Osteoblast (primary cell): ENCODE measurements at regions not wholly inside any gene's neighbourhood (a gene's known extent, or its start where the extent isn't known, plus 50 kb on each side); places are given as distances from the start of the nearest gene placed in this dataset.

Experiments used
- DNase-seq: peaks from one replicate; pipeline ENCODE4 v3.0.0; 2011; ENCODE audit warnings: low spot score, mixed read lengths; ENCODE audit not compliant: insufficient read length; ENCODE audit errors: missing footprints
- H2AFZ ChIP-seq: 2 replicates; pipeline ENCODE4 v1.6.0; 2011; ENCODE audit warnings: mild to moderate bottlenecking, low read length
- H3K27ac ChIP-seq: 2 replicates; pipeline ENCODE4 v1.5.1; 2011; ENCODE audit warnings: mild to moderate bottlenecking, low read depth, low read length, moderate library complexity
- H3K27me3 ChIP-seq: 2 replicates; pipeline ENCODE4 v1.6.0; 2012; ENCODE audit warnings: mild to moderate bottlenecking, control low read depth, inconsistent platforms, low read length, moderate library complexity; ENCODE audit not compliant: insufficient read depth
- H3K36me3 ChIP-seq: 2 replicates; pipeline ENCODE4 v1.5.1; 2011; ENCODE audit warnings: mild to moderate bottlenecking, low read length, control low read depth, moderate library complexity; ENCODE audit not compliant: insufficient read depth
- H3K4me1 ChIP-seq: 2 replicates; pipeline ENCODE4 v1.5.1; 2011; ENCODE audit warnings: mild to moderate bottlenecking, low read length, control low read depth, moderate library complexity; ENCODE audit not compliant: insufficient read depth
- H3K4me2 ChIP-seq: 2 replicates; pipeline ENCODE4 v1.6.0; 2011; ENCODE audit warnings: mild to moderate bottlenecking, low read length; ENCODE audit not compliant: insufficient read depth
- H3K4me3 ChIP-seq: fragments of 200-600 bp; sonication (generic); 3 replicates; pipeline ENCODE4 v1.5.1; 2012; ENCODE audit warnings: mild to moderate bottlenecking, low read length, inconsistent platforms; ENCODE audit not compliant: insufficient read depth
- H3K79me2 ChIP-seq: 2 replicates; pipeline ENCODE4 v1.6.0; 2012; ENCODE audit warnings: mild to moderate bottlenecking, low read length, control low read depth, inconsistent platforms; ENCODE audit not compliant: insufficient read depth
- H3K9me3 ChIP-seq: 2 replicates; pipeline ENCODE4 v1.5.1; 2011; ENCODE audit warnings: low read depth, low read length, control low read depth
- H4K20me1 ChIP-seq: 2 replicates; pipeline ENCODE4 v1.6.0; 2012; ENCODE audit warnings: mild to moderate bottlenecking, low read length, control low read depth; ENCODE audit not compliant: insufficient read depth
- TF ChIP-seq, protein P1 (sequence below): IDR thresholded peaks from 2 replicates; pipeline ENCODE4 v1.5.1; 2011; ENCODE audit warnings: mild to moderate bottlenecking, low read depth, low read length, moderate library complexity; ENCODE audit errors: extremely low read depth

DNA sequence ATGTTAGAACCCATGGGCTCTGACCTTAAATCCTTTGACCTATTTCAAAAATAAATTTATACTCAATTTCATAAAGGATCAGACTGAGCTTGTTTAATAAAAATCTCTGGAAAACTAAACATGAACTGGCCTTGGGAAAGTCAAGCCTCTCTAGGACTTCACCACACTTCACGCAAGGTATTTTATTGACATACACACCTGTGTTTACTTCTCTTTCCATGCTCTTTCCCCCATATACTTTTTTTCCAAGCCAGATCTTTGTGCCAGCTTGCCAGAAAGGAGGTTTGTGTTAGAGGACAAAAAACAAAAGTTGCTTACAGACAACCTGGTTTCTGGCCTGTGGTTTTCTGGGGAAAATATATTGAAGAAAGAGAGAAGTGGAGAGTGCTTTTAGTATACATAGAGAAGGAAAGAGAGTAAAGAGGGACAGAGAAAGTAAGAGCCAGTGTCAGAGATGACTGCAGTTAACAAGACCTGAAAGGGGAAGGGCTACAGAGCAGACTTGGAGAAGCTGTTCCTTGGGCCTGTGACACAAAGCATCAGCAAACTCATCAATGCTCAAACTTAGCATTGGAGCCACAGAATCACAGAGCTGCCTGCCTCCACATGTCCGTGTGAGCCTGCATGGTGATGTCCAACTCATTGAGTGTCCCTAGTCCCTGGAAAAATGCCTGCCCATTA is 77.3 kb upstream of the TMTC2 start:
- peaks cover 3% of the 10 kb centered on the region for H3K4me1 ChIP-seq
- DNase-seq: no peak
- TF ChIP-seq, protein P1, sequence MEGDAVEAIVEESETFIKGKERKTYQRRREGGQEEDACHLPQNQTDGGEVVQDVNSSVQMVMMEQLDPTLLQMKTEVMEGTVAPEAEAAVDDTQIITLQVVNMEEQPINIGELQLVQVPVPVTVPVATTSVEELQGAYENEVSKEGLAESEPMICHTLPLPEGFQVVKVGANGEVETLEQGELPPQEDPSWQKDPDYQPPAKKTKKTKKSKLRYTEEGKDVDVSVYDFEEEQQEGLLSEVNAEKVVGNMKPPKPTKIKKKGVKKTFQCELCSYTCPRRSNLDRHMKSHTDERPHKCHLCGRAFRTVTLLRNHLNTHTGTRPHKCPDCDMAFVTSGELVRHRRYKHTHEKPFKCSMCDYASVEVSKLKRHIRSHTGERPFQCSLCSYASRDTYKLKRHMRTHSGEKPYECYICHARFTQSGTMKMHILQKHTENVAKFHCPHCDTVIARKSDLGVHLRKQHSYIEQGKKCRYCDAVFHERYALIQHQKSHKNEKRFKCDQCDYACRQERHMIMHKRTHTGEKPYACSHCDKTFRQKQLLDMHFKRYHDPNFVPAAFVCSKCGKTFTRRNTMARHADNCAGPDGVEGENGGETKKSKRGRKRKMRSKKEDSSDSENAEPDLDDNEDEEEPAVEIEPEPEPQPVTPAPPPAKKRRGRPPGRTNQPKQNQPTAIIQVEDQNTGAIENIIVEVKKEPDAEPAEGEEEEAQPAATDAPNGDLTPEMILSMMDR: no peak

DNA sequence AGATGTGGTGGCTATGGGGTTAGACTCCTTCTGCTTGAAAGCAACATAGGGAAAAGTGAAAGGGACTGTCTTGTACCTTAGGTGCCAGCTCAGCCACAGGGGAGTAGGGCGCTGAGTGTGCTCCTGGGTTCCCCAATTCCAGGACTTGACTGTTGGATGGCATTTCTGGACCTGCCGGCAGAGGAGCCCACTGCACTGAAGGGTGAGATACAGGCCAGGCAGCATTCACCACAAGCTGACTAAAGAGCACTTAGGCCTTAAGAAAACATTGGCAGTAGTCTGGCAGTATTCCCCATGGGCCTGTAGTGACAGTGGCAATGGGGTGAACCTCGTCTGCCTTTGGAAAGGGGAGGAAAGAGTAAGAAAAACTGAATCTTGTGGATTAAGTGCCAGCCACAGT is 67.1 kb upstream of the TMTC2 start:
- no peaks in the 10 kb centered on the region for H3K36me3 ChIP-seq
- H3K4me3 ChIP-seq: no peak overlapping the region
- H2AFZ ChIP-seq: no peak overlapping the region
- no peak for DNase-seq
- no peaks in the 10 kb centered on the region for H3K9me3 ChIP-seq
- H3K4me2 ChIP-seq: no peak overlapping the region
- no peaks in the 10 kb centered on the region for H3K4me1 ChIP-seq
- no peaks in the 10 kb centered on the region for H3K27me3 ChIP-seq
- H3K27ac ChIP-seq: no peak overlapping the region
- H4K20me1 ChIP-seq: no peaks in the 10 kb centered on the region
- TF ChIP-seq, protein P1: no peak
- H3K79me2 ChIP-seq: no peaks in the 10 kb centered on the region

More for the DNA sequence above, 77.3 kb upstream of the TMTC2 start:
- no peak overlapping the region for H3K27ac ChIP-seq
- H3K27me3 ChIP-seq: no peaks in the 10 kb centered on the region
- no peaks in the 10 kb centered on the region for H3K36me3 ChIP-seq
- no peaks in the 10 kb centered on the region for H3K79me2 ChIP-seq
- H2AFZ ChIP-seq: no peak overlapping the region
- peaks cover 3% of the 10 kb centered on the region for H3K9me3 ChIP-seq
- no peak overlapping the region for H3K4me3 ChIP-seq
- no peak overlapping the region for H3K4me2 ChIP-seq
- H4K20me1 ChIP-seq: no peaks in the 10 kb centered on the region

DNA sequence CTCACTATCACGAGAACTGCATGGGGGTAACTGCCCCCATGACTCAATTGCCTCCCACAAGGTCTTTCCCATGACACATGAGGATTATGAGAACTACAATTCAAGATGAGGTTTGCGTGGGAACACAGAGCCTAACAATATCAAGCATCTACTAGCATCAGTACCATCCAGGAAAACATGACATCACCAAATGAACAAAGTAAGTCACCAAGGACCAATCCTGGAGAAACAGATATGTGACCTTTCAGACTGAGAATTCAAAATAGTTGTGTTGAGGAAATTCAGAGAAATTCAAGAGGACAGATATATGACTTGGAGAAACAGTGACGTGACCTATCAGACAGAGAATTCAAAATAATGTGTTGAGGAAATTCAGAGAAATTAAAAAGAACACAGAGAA is 65.8 kb upstream of the TMTC2 start:
- no peaks in the 10 kb centered on the region for H3K36me3 ChIP-seq
- H3K4me3 ChIP-seq: no peak overlapping the region
- no peak overlapping the region for H3K4me2 ChIP-seq
- no peaks in the 10 kb centered on the region for H3K9me3 ChIP-seq
- H3K27me3 ChIP-seq: no peaks in the 10 kb centered on the region
- H3K4me1 ChIP-seq: no peaks in the 10 kb centered on the region
- H2AFZ ChIP-seq: no peak overlapping the region
- TF ChIP-seq, protein P1: no peak
- no peak for DNase-seq
- H4K20me1 ChIP-seq: no peaks in the 10 kb centered on the region
- no peak overlapping the region for H3K27ac ChIP-seq
- no peaks in the 10 kb centered on the region for H3K79me2 ChIP-seq

DNA sequence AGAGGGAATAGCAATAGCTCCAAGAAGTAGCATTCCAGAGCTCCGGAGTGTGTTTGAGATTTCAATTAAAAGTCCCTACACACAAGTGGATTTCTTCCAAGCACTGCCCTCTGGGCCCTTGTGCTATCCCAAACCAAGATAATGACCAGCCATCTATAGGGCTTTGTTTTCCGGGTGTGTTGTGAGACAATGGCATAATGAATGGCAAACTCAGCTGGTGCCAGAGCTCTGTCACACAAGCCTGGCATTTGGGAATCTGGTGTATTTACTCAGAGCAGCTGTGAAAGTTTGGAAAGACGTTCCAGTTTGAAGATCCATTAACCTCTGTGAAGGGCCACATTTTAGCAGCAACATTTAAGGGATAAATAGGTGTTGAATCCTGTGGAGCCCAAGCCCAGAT is 61.2 kb upstream of the TMTC2 start:
- Histone ChIP-seq H3K36me3 (no peaks in the 10 kb centered on the region), H3K27me3 (no peaks in the 10 kb centered on the region), H3K79me2 (no peaks in the 10 kb centered on the region), H3K9me3 (no peaks in the 10 kb centered on the region), H4K20me1 (no peaks in the 10 kb centered on the region), H3K27ac (no peak overlapping the region), H2AFZ (no peak overlapping the region), H3K4me1 (no peaks in the 10 kb centered on the region), H3K4me2 (no peak overlapping the region), H3K4me3 (no peak overlapping the region)
- no peak for DNase-seq
- TF ChIP-seq, protein P1: no peak
